Transverse colon (tissue), 4 donors: ENCODE measurements at regions not wholly inside any gene's neighbourhood (a gene's known extent, or its start where the extent isn't known, plus 50 kb on each side); places are given as distances from the start of the nearest gene placed in this dataset.

Source experiments
- DNase-seq: peaks from one replicate; pipeline ENCODE4 v3.0.0-alpha.2; 2019
- H3K27ac ChIP-seq, 4 donors: fragments of 200-600 bp; sonication (generic); 2 replicates each; pipeline ENCODE4 v1.5.1; 2016 to 2018; ENCODE audit warnings: inconsistent platforms in 4 of 4
- H3K27me3 ChIP-seq: fragments of 200-600 bp; sonication (generic); 2 replicates; pipeline ENCODE4 v1.5.1; 2017; ENCODE audit warnings: inconsistent platforms
- H3K36me3 ChIP-seq, 4 donors: fragments of 200-600 bp; sonication (generic); 2 replicates each; pipeline ENCODE4 v1.5.1; 2017 to 2019; ENCODE audit warnings: inconsistent platforms in 4 of 4
- H3K4me1 ChIP-seq, 4 donors: fragments of 200-600 bp; sonication (generic); 2 replicates each; pipeline ENCODE4 v1.5.1; 2017 to 2020; ENCODE audit warnings: inconsistent platforms in 4 of 4
- H3K4me3 ChIP-seq, 4 donors: fragments of 200-600 bp; sonication (generic); 1 replicate in 1 of 4; 2 replicates in 3 of 4; pipeline versions ENCODE4 v1.5.1 to v1.6.1; 2017 to 2019; ENCODE audit warnings: inconsistent platforms in 4 of 4
- H3K9me3 ChIP-seq, 2 donors: fragments of 200-600 bp; sonication (generic); 2 replicates each; pipeline ENCODE4 v1.5.1; 2017 to 2019; ENCODE audit warnings: inconsistent platforms in 2 of 2
- CTCF ChIP-seq, 5 experiments: fragments of 200-600 bp in 3 of 5; fragments of 450-650 bp in 2 of 5; sonication (generic) in 3 of 5; IDR thresholded peaks; 1 replicate in 2 of 5; 2 replicates in 3 of 5; pipeline ENCODE4 v1.5.1; 2016 to 2017; ENCODE audit warnings: antibody characterized with exemption in 5 of 5, inconsistent platforms in 3 of 5, mild to moderate bottlenecking in 2 of 5, moderate library complexity in 1 of 5
- EP300 ChIP-seq: sonication (generic); formaldehyde crosslinking; IDR thresholded peaks from one replicate; pipeline ENCODE4 v1.6.1; 2017; ENCODE audit warnings: antibody characterized with exemption, low read depth
- POLR2A ChIP-seq: fragments of 450-650 bp; IDR thresholded peaks from one replicate; pipeline ENCODE4 v1.6.1; 2016; ENCODE audit warnings: antibody characterized with exemption, mild to moderate bottlenecking, moderate library complexity
- POLR2AphosphoS5 ChIP-seq, 3 donors: sonication (generic); formaldehyde crosslinking; IDR thresholded peaks; one replicate each; pipeline ENCODE4 v1.6.1; 2016; ENCODE audit warnings: antibody characterized with exemption in 3 of 3
- WGBS, 2 donors: methylation state at CpG; one replicate each; pipeline ENCODE4 v1.1.5; 2018; ENCODE audit warnings: low coverage in 1 of 2; 5-methylcytosine and 5-hydroxymethylcytosine counted together
- in situ Hi-C, 4 donors: fragments of 200-750 bp; cut with MboI; loops; one replicate each; pipeline versions ENCODE4 v1.15.0 to v1.15.1; 2017; ENCODE audit warnings: low sequenced_read_pairs in 3 of 4, low pct_ligation_motif_present in 1 of 4, low pct_unique_long_range_greater_than_20kb in 1 of 4
- intact Hi-C: fragments of 100-400 bp; cut with DNase I; formaldehyde crosslinking; loops from one replicate; pipeline ENCODE4 v1.15.1; 2023; ENCODE audit warnings: low total_unique reads

- WGBS, 2 donors = 27 to 29% methylated on average over 12 of the region's 12 CpGs
- H3K4me3 ChIP-seq = no peak overlapping the region
- peak; percentile 21 for DNase-seq
- H3K9me3 ChIP-seq = peaks cover 0 to 9% of the 10 kb centered on the region in 2 donors
- in situ Hi-C loops = loop anchor here in 1 of 4 donors (25.0 kb wide), 1 partner anchor 566 kb away; the partner anchor contains the start of gene ADCY2
- no peaks in the 10 kb centered on the region for H3K36me3 ChIP-seq
- no peak overlapping the region for H3K27ac ChIP-seq
- H3K27me3 ChIP-seq = peaks cover 34% of the 10 kb centered on the region
- H3K4me1 ChIP-seq = no peaks in the 10 kb centered on the region
- TF ChIP-seq POLR2AphosphoS5 (IDR thresholded peaks at IDR 0.05) (no peak), POLR2A (no peak), CTCF (IDR thresholded peaks at IDR 0.05) (peak; percentile 50 to 62 (median 55))
- intact Hi-C loops = no loop called here
These were observed 107.7 kb downstream of the TENT4A start for GRCh38 chr5:6820851-6821479.

GRCh38 chr5:6822068-6822467 lies 108.8 kb downstream of the TENT4A start:
- H3K27me3 ChIP-seq = peaks cover 30% of the 10 kb centered on the region
- no peak for DNase-seq
- 81 to 100% methylated on average over 2 to 8 of the region's 8 CpGs for WGBS, 2 donors
- intact Hi-C loops = no loop called here
- H3K9me3 ChIP-seq = peaks cover 0 to 9% of the 10 kb centered on the region in 2 donors
- H3K4me3 ChIP-seq = no peak overlapping the region
- no peaks in the 10 kb centered on the region for H3K4me1 ChIP-seq
- H3K27ac ChIP-seq = no peak overlapping the region
- in situ Hi-C loops = loop anchor here in 1 of 4 donors (25.0 kb wide), 1 partner anchor 565 kb away; the partner anchor contains the start of gene ADCY2
- TF ChIP-seq CTCF (IDR thresholded peaks at IDR 0.05) (no peak), POLR2A (no peak), EP300 (no peak), POLR2AphosphoS5 (IDR thresholded peaks at IDR 0.05) (no peak)
- no peaks in the 10 kb centered on the region for H3K36me3 ChIP-seq

DNA sequence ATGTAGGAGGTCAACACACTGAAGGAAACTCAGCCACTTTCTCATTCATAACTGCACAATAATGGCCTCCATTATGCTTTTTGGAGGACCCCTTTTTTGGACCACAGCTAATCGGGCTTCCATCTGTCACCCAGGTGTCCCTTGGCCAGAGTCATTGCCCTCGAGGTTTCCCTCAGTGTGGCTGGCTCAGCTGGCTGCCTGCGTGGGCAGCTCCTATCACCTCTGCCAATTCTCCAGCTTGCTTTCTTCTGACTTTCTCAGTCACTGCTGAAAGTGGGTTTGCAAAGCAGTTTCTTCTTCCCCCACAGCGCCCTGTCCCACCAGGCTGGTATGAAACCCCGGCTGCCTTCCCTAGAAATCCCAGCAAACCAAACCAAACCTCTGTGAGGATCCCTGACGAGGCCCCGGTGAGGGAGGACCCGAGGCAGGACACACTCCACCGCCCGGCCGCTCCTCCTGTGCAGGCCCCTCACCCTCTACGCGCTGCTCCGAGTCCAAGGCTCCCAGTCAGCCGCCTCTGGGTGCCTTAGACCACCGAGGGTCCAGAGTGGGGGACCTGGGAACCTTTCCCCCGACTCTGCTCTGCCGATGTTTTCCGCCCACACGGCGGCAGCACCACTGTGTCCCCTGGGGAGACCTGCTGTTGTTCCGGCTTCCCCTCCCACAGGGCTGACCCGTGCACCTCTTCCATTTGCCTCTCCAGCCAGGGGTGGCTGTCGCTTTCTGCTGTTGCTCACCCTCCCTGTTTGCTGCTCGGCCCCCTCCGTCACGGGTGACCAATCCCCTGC lies 109.5 kb downstream of the TENT4A start:
- intact Hi-C loops = no loop called here
- TF ChIP-seq CTCF (IDR thresholded peaks at IDR 0.05) (no peak), EP300 (no peak), POLR2A (no peak)

DNA sequence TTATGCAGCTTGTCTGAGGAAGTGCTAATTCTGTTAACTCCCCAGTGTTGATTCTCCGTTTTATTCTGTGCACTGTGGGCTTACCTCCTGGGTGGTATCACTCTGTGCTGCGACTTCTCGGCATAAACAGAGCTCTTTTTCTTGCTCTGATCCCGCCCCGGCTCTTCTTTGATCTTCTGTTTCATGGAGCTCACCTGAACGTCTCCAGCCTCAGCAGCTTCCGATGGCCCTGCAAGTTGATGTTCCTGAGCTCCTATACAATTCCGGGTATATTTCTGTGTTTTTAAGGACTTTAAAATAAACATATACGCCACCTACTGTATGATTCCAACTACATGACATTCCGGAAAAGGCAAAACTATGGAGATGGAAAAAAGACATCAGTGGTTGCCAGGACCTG lies 110.8 kb downstream of the TENT4A start:
- Histone ChIP-seq H3K4me3 (no peak overlapping the region), H3K4me1 (peaks cover 0 to 8% (median 0%) of the 10 kb centered on the region in 4 donors), H3K9me3 (peaks cover 0 to 9% of the 10 kb centered on the region in 2 donors), H3K27ac (no peak overlapping the region), H3K27me3 (peaks cover 15% of the 10 kb centered on the region), H3K36me3 (no peaks in the 10 kb centered on the region)
- intact Hi-C loops = no loop called here
- DNase-seq = no peak
- in situ Hi-C loops = loop anchor here in 1 of 4 donors (25.0 kb wide), 1 partner anchor 563 kb away; the partner anchor contains the start of gene ADCY2
- no peak for TF ChIP-seq EP300
- TF ChIP-seq CTCF (IDR thresholded peaks at IDR 0.05) = no peak
- no peak for TF ChIP-seq POLR2AphosphoS5 (IDR thresholded peaks at IDR 0.05)
- TF ChIP-seq POLR2A = no peak
- 68 to 79% methylated on average over 5 to 10 of the region's 10 CpGs for WGBS, 2 donors

More for the DNA sequence above, 109.5 kb downstream of the TENT4A start:
- no peak for DNase-seq
- Histone ChIP-seq H3K4me1 (peaks cover 0 to 4% (median 0%) of the 10 kb centered on the region in 4 donors), H3K27me3 (peaks cover 25% of the 10 kb centered on the region), H3K4me3 (no peak overlapping the region), H3K36me3 (no peaks in the 10 kb centered on the region), H3K9me3 (peaks cover 0 to 9% of the 10 kb centered on the region in 2 donors), H3K27ac (no peak overlapping the region)
- WGBS, 2 donors = 78% methylated on average over 27 of the region's 27 CpGs; no CpG with 5 or more reads in 1 of the 2 donors
- in situ Hi-C loops = loop anchor here in 1 of 4 donors (25.0 kb wide), 1 partner anchor 565 kb away; the partner anchor contains the start of gene ADCY2
